ENCODE measurements at regions not wholly inside any gene's neighbourhood (a gene's known extent, or its start where the extent isn't known, plus 50 kb on each side); places are given as distances from the start of the nearest gene placed in this dataset.
A peak's percentile ranks its signal among the peaks of the same experiment; 100 is the strongest.

DNA sequence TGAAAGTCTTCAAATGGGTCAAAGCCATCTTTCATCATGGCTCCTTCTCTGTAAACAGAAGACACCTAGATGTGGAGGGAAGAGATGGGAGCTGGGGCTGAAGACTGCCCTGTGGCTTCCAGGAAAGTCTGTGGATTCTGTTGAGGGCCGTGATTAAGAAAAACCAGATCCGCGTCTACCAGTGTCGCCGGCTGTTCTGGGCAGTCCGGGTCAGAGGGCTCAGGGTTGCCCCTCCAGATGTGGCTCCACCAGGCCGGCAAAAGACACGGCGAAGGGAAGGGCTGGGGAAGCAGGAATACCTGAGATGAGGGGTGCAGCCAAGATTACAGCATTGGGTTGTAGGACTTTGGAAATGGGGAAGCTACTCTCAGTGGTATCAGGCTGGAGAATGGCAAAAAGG, 162.6 kb downstream of the RHOU start:
- Histone ChIP-seq H3K27me3 (ENCODE audit: low read depth, low read length) (peaks cover 7% of the 10 kb centered on the region), H3K4me2 (ENCODE audit: low read length) (peak overlapping the region; percentile 81), H3K4me3 (ENCODE audit: low read length) (no peak overlapping the region), H3K79me2 (ENCODE audit: low read length) (no peaks in the 10 kb centered on the region), H3K27ac (ENCODE audit: low read length) (peak overlapping the region; percentile 67), H3K9ac (ENCODE audit: low read length) (0 out of 2 replicates have a peak overlapping the region, but pooled peaks have one; percentile 57), H3K4me1 (ENCODE audit: low read length) (peaks cover 26% of the 10 kb centered on the region), H4K20me1 (ENCODE audit: insufficient read depth, low read length) (no peaks in the 10 kb centered on the region), H3K36me3 (replicated peaks; ENCODE audit: low read depth, low read length) (no peaks in the 10 kb centered on the region), H3K9me3 (ENCODE audit: insufficient read depth, low read length) (no peaks in the 10 kb centered on the region), H2AFZ (ENCODE audit: low read depth, low read length) (peak overlapping the region; percentile 99; the same call in 1 of the 2 replicates)
- TF ChIP-seq EZH2phosphoT487 (IDR thresholded peaks at IDR 0.05; ENCODE audit: low read depth) = no peak
- TF ChIP-seq, protein P1, sequence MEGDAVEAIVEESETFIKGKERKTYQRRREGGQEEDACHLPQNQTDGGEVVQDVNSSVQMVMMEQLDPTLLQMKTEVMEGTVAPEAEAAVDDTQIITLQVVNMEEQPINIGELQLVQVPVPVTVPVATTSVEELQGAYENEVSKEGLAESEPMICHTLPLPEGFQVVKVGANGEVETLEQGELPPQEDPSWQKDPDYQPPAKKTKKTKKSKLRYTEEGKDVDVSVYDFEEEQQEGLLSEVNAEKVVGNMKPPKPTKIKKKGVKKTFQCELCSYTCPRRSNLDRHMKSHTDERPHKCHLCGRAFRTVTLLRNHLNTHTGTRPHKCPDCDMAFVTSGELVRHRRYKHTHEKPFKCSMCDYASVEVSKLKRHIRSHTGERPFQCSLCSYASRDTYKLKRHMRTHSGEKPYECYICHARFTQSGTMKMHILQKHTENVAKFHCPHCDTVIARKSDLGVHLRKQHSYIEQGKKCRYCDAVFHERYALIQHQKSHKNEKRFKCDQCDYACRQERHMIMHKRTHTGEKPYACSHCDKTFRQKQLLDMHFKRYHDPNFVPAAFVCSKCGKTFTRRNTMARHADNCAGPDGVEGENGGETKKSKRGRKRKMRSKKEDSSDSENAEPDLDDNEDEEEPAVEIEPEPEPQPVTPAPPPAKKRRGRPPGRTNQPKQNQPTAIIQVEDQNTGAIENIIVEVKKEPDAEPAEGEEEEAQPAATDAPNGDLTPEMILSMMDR (IDR thresholded peaks at IDR 0.05; ENCODE audit: low read depth, low read length) = no peak

DNA sequence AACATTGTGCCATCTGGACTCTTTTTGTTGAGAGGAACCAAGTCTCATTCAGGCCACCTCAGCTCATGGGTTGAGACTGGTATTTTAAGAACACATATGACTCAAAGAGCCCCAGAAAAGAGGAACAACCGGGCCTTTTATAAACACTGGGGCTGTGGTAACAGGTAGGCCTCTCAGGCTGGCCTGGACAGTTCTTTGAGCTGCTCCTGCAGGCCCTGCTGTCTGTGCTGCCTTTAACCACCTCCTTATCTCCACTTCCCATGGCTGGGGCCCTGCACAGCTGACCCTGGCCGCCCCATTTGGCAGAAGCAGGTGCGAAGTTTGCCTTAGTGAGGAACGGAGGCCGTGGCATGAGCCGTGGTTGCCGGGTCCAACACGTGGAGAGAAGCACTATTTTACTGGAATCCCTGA, 163.3 kb downstream of the RHOU start:
- Histone ChIP-seq H3K79me2 (ENCODE audit: low read length) (no peaks in the 10 kb centered on the region), H3K9me3 (ENCODE audit: insufficient read depth, low read length) (no peaks in the 10 kb centered on the region), H3K4me1 (ENCODE audit: low read length) (peaks cover 26% of the 10 kb centered on the region), H3K4me2 (ENCODE audit: low read length) (peak overlapping the region; percentile 81), H4K20me1 (ENCODE audit: insufficient read depth, low read length) (no peaks in the 10 kb centered on the region), H2AFZ (ENCODE audit: low read depth, low read length) (peak overlapping the region; percentile 99), H3K36me3 (replicated peaks; ENCODE audit: low read depth, low read length) (no peaks in the 10 kb centered on the region), H3K27ac (ENCODE audit: low read length) (peak overlapping the region; percentile 67), H3K4me3 (ENCODE audit: low read length) (peak overlapping the region; percentile 48), H3K9ac (ENCODE audit: low read length) (peak overlapping the region; percentile 57; the same call in 1 of the 2 replicates), H3K27me3 (ENCODE audit: low read depth, low read length) (peaks cover 7% of the 10 kb centered on the region)
- no peak for TF ChIP-seq EZH2phosphoT487 (IDR thresholded peaks at IDR 0.05; ENCODE audit: low read depth)
- TF ChIP-seq, protein P1 (IDR thresholded peaks at IDR 0.05; ENCODE audit: low read depth, low read length) = no peak

DNA sequence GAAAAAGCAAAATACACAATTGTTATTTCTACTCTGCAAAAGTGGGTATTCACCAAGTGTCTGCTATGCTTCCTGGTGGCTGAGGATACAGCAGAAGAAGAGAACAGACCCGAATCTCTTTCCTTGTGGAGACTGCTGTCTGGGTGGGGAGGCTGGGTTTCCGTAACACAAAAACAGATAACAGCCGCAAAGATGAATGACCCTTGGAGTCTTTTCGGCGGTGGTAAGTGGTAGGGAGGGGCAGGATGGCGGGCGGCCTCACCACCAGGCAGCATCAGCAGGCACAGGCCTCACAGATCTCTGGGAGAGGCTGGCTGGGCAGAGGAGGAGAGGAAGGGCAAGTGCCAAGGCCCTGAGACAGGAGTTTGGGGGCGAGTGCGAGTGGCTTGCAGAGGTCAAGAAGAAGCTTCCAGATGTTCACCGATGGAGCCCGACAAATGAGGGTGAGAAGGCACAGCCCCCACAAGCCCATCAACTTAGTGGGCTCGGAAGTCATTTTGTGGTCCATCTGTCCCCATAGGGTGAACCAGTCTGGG, 164.2 kb downstream of the RHOU start:
- Histone ChIP-seq H2AFZ (ENCODE audit: low read depth, low read length) (no peak overlapping the region), H3K27me3 (ENCODE audit: low read depth, low read length) (peaks cover 5% of the 10 kb centered on the region), H3K9me3 (ENCODE audit: insufficient read depth, low read length) (no peaks in the 10 kb centered on the region), H3K79me2 (ENCODE audit: low read length) (no peaks in the 10 kb centered on the region), H3K4me1 (ENCODE audit: low read length) (peaks cover 22% of the 10 kb centered on the region), H3K4me2 (ENCODE audit: low read length) (no peak overlapping the region), H3K4me3 (ENCODE audit: low read length) (no peak overlapping the region), H3K9ac (ENCODE audit: low read length) (no peak overlapping the region), H3K36me3 (replicated peaks; ENCODE audit: low read depth, low read length) (no peaks in the 10 kb centered on the region), H4K20me1 (ENCODE audit: insufficient read depth, low read length) (no peaks in the 10 kb centered on the region), H3K27ac (ENCODE audit: low read length) (no peak overlapping the region)
- TF ChIP-seq, protein P1 (IDR thresholded peaks at IDR 0.05; ENCODE audit: low read depth, low read length) = no peak
- no peak for TF ChIP-seq EZH2phosphoT487 (IDR thresholded peaks at IDR 0.05; ENCODE audit: low read depth)

DNA sequence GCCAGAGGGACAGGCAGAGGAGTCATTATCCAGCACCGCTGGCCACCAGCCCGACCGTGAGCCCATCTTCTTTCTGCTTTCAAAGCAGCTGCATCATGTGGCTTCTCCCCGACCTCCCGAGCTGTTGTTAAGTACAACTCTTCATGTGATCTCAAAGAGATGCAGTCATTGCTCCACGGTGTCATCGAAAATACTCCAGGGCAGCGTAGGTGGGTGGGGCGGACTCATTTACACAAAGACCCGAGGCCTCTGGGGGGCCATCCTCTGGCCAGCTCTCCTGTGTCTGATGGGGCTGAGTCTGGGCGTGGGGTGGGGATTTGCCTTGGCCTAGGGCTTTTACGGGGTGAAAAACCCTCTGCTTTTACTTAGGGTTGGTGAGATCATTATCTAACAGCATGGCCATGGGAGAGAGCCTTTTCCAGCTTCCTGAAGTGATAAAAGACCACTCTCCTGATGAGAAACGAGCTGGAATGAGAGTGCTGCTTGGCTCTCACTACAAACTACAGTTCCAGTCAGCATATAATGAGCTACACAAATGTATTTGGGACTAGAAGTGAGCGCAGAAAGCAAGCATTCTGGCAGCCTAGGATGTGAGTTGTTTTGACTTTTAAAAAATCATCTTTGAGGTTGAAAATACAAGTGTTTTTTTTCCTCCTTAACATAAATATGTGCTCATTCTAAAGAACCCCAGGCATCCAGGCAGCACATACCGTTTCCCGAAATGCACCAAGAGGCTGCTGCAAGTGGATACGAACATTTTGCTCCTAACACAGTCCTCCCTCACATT, 165.0 kb downstream of the RHOU start:
- TF ChIP-seq EZH2phosphoT487 (IDR thresholded peaks at IDR 0.05; ENCODE audit: low read depth) = no peak
- TF ChIP-seq, protein P1 (IDR thresholded peaks at IDR 0.05; ENCODE audit: low read depth, low read length) = no peak
- no peaks in the 10 kb centered on the region for H3K9me3 ChIP-seq (ENCODE audit: insufficient read depth, low read length)
- peaks cover 18% of the 10 kb centered on the region for H3K4me1 ChIP-seq (ENCODE audit: low read length)
- no peaks in the 10 kb centered on the region for H4K20me1 ChIP-seq (ENCODE audit: insufficient read depth, low read length)
- H3K4me3 ChIP-seq (ENCODE audit: low read length) = no peak overlapping the region
- H3K36me3 ChIP-seq (replicated peaks; ENCODE audit: low read depth, low read length) = no peaks in the 10 kb centered on the region
- H3K79me2 ChIP-seq (ENCODE audit: low read length) = no peaks in the 10 kb centered on the region
- no peak overlapping the region for H3K4me2 ChIP-seq (ENCODE audit: low read length)
- no peak overlapping the region for H3K27ac ChIP-seq (ENCODE audit: low read length)
- H2AFZ ChIP-seq (ENCODE audit: low read depth, low read length) = no peak overlapping the region
- peaks cover 7% of the 10 kb centered on the region; the same call in 1 of the 2 replicates for H3K27me3 ChIP-seq (ENCODE audit: low read depth, low read length)
- H3K9ac ChIP-seq (ENCODE audit: low read length) = no peak overlapping the region

All from OCI-LY3 (cell line).